SK-N-SH treated with all-trans-retinoic acid at 6 μM for 48 hours (cell line): ENCODE measurements at regions not wholly inside any gene's neighbourhood (a gene's known extent, or its start where the extent isn't known, plus 50 kb on each side); places are given as distances from the start of the nearest gene placed in this dataset.

Experiments used
- GLIS3 ChIP-seq: fragments of 250-450 bp; sonication (Bioruptor Pico); IDR thresholded peaks from 2 replicates; pipeline ENCODE4 v1.5.0; 2020; ENCODE audit warnings: mild to moderate bottlenecking, moderate library complexity
- PATZ1 ChIP-seq: fragments of 250-450 bp; sonication (Bioruptor Pico); IDR thresholded peaks from 2 replicates; pipeline ENCODE4 v1.8.0; 2020; ENCODE audit warnings: mild to moderate bottlenecking, moderate library complexity, borderline replicate concordance
- PPARA ChIP-seq: fragments of 250-450 bp; sonication (Bioruptor Pico); IDR thresholded peaks from 2 replicates; pipeline ENCODE4 v1.5.0; 2020; ENCODE audit warnings: mild to moderate bottlenecking, borderline replicate concordance
- TOX ChIP-seq: fragments of 250-450 bp; sonication (Bioruptor Pico); IDR thresholded peaks from 2 replicates; pipeline ENCODE4 v1.8.0; 2021; ENCODE audit warnings: mild to moderate bottlenecking, moderate library complexity, borderline replicate concordance

- TF ChIP-seq PATZ1 (CRISPR knock-in tag) = no peak
- no peak for TF ChIP-seq PPARA (CRISPR knock-in tag)
- TF ChIP-seq TOX (CRISPR knock-in tag) = no peak
- no peak for TF ChIP-seq GLIS3 (CRISPR knock-in tag)
These were observed 536.2 kb upstream of the NRSN1 start for GRCh38 chr6:23589811-23590210.
